ENCODE measurements at regions not wholly inside any gene's neighbourhood (a gene's known extent, or its start where the extent isn't known, plus 50 kb on each side); places are given as distances from the start of the nearest gene placed in this dataset.

DNA sequence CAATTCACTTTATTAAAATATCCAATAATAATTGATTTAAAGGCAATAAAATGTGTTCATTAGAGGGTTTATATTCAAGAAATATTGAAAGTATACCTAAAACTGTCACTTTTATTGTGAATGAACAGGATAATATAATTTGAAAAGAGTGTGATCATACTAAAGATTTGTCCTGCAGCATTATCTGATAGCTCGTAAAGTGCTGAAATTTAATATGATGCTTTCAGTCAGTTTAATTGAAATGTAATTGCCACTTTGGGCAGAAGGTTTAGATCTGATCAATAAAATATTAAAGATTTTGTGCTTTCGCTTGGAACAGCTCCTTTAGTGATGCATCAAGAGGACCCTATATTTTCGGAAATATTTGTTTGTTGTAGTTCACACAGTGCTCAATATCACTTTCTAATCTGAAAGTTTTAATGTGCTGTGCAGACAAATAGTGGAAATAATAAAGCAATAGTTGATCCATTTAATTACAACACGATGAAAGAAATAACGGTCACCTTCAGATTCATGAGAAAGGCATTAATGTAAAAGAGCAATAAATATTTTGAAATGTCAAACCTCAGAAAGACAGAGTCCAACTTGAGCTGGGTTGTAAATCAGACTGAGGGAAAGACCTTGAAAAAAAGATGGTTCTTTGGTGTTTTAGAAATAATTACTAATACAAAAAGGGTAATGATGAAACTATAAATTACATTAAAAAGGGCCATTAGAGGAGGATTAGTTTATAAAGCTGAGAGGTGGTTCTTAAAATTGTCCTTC lies 129.7 kb upstream of the MEIS2 start:
- Histone ChIP-seq H3K36me3 (ENCODE audit: insufficient read depth, low read length) (no peaks in the 10 kb centered on the region), H2AFZ (ENCODE audit: low read length) (no peak overlapping the region), H3K9me2 (ENCODE audit: low read depth, low read length) (no peaks in the 10 kb centered on the region), H3K4me2 (ENCODE audit: low read length) (no peak overlapping the region), H3K27me3 (ENCODE audit: insufficient read depth, low read length) (no peaks in the 10 kb centered on the region), H3K4me1 (ENCODE audit: insufficient read depth, low read length, severe bottlenecking) (no peaks in the 10 kb centered on the region), H3K9me3 (ENCODE audit: low read length) (no peaks in the 10 kb centered on the region), H3K4me3 (ENCODE audit: low read depth, low read length, poor library complexity, severe bottlenecking) (no peak overlapping the region), H4K20me1 (ENCODE audit: insufficient read depth, low read length) (no peaks in the 10 kb centered on the region), H3K9ac (ENCODE audit: low read length) (no peak overlapping the region), H3F3A (ENCODE audit: insufficient read depth, low read length) (no peaks in the 10 kb centered on the region), H3K27ac (ENCODE audit: low read depth, low read length, poor library complexity, severe bottlenecking) (no peak overlapping the region), H3K79me2 (ENCODE audit: insufficient read depth, low read length) (no peaks in the 10 kb centered on the region)
- TF ChIP-seq EZH2 (IDR thresholded peaks at IDR 0.05; ENCODE audit: borderline replicate concordance, low read length) = no peak
- TF ChIP-seq, protein P1, sequence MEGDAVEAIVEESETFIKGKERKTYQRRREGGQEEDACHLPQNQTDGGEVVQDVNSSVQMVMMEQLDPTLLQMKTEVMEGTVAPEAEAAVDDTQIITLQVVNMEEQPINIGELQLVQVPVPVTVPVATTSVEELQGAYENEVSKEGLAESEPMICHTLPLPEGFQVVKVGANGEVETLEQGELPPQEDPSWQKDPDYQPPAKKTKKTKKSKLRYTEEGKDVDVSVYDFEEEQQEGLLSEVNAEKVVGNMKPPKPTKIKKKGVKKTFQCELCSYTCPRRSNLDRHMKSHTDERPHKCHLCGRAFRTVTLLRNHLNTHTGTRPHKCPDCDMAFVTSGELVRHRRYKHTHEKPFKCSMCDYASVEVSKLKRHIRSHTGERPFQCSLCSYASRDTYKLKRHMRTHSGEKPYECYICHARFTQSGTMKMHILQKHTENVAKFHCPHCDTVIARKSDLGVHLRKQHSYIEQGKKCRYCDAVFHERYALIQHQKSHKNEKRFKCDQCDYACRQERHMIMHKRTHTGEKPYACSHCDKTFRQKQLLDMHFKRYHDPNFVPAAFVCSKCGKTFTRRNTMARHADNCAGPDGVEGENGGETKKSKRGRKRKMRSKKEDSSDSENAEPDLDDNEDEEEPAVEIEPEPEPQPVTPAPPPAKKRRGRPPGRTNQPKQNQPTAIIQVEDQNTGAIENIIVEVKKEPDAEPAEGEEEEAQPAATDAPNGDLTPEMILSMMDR (IDR thresholded peaks at IDR 0.05; ENCODE audit: low read length) = no peak

DNA sequence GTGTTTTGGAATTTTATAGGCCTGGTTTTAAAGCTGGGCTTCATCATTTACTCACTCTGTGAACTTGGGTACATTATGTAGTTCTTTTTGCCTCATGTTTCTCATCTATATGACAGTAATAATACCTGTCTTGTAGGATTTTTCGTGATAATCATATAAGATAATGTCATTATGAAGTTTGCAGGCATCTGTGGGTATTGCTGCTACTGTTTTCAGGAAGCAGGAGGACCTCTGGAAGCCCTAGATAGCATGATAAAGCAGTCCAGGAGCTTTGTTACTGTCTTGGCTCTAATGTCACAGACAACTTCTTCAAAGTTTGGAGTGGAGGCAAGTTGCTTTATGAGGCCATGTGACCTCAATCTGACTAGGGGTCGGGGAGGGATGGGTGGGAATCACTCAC lies 145.0 kb upstream of the MEIS2 start:
- H3K4me1 ChIP-seq (ENCODE audit: insufficient read depth, low read length, severe bottlenecking) = no peaks in the 10 kb centered on the region
- H3K27me3 ChIP-seq (ENCODE audit: insufficient read depth, low read length) = no peaks in the 10 kb centered on the region
- no peak overlapping the region for H3K27ac ChIP-seq (ENCODE audit: low read depth, low read length, poor library complexity, severe bottlenecking)
- H4K20me1 ChIP-seq (ENCODE audit: insufficient read depth, low read length) = no peaks in the 10 kb centered on the region
- H3F3A ChIP-seq (ENCODE audit: insufficient read depth, low read length) = no peaks in the 10 kb centered on the region
- no peaks in the 10 kb centered on the region for H3K79me2 ChIP-seq (ENCODE audit: insufficient read depth, low read length)
- H3K4me2 ChIP-seq (ENCODE audit: low read length) = no peak overlapping the region
- H3K9ac ChIP-seq (ENCODE audit: low read length) = no peak overlapping the region
- no peak overlapping the region for H3K4me3 ChIP-seq (ENCODE audit: low read depth, low read length, poor library complexity, severe bottlenecking)
- H3K36me3 ChIP-seq (ENCODE audit: insufficient read depth, low read length) = no peaks in the 10 kb centered on the region
- TF ChIP-seq, protein P1 (IDR thresholded peaks at IDR 0.05; ENCODE audit: low read length) = no peak
- no peak for TF ChIP-seq EZH2 (IDR thresholded peaks at IDR 0.05; ENCODE audit: borderline replicate concordance, low read length)
- H3K9me2 ChIP-seq (ENCODE audit: low read depth, low read length) = no peaks in the 10 kb centered on the region
- H3K9me3 ChIP-seq (ENCODE audit: low read length) = no peaks in the 10 kb centered on the region
- no peak overlapping the region for H2AFZ ChIP-seq (ENCODE audit: low read length)

GRCh38 chr15:37246065-37246464 lies 145.7 kb upstream of the MEIS2 start:
- no peak overlapping the region for H2AFZ ChIP-seq (ENCODE audit: low read length)
- TF ChIP-seq EZH2 (IDR thresholded peaks at IDR 0.05; ENCODE audit: borderline replicate concordance, low read length) = no peak
- TF ChIP-seq, protein P1 (IDR thresholded peaks at IDR 0.05; ENCODE audit: low read length) = no peak
- H3K27me3 ChIP-seq (ENCODE audit: insufficient read depth, low read length) = no peaks in the 10 kb centered on the region
- no peaks in the 10 kb centered on the region for H4K20me1 ChIP-seq (ENCODE audit: insufficient read depth, low read length)
- H3K9ac ChIP-seq (ENCODE audit: low read length) = no peak overlapping the region
- no peak overlapping the region for H3K4me2 ChIP-seq (ENCODE audit: low read length)
- H3K4me3 ChIP-seq (ENCODE audit: low read depth, low read length, poor library complexity, severe bottlenecking) = no peak overlapping the region
- no peaks in the 10 kb centered on the region for H3K36me3 ChIP-seq (ENCODE audit: insufficient read depth, low read length)
- no peaks in the 10 kb centered on the region for H3K4me1 ChIP-seq (ENCODE audit: insufficient read depth, low read length, severe bottlenecking)
- no peaks in the 10 kb centered on the region for H3F3A ChIP-seq (ENCODE audit: insufficient read depth, low read length)
- H3K79me2 ChIP-seq (ENCODE audit: insufficient read depth, low read length) = no peaks in the 10 kb centered on the region
- no peak overlapping the region for H3K27ac ChIP-seq (ENCODE audit: low read depth, low read length, poor library complexity, severe bottlenecking)
- H3K9me3 ChIP-seq (ENCODE audit: low read length) = no peaks in the 10 kb centered on the region
- no peaks in the 10 kb centered on the region for H3K9me2 ChIP-seq (ENCODE audit: low read depth, low read length)
